HG03432 (cell line): ENCODE measurements at regions not wholly inside any gene's neighbourhood (a gene's known extent, or its start where the extent isn't known, plus 50 kb on each side); places are given as distances from the start of the nearest gene placed in this dataset.
"Not testable (repeated sequence)": the region's sequence is repeated elsewhere in the genome, so short reads cannot be mapped to it uniquely, and the experiment has no call there.

Source experiments
- ATAC-seq: cut with Tn5 transposase; IDR thresholded peaks from one replicate; pipeline ENCODE4 v1.9.1; 2021; ENCODE audit warnings: mild to moderate bottlenecking, moderate library complexity; ENCODE audit not compliant: unreplicated experiment

- ATAC-seq: no peak
Observed at GRCh38 chr12:9379023-9379742, 171.0 kb upstream of the PZP start.

- ATAC-seq: no peak
Observed at GRCh38 chr12:9378430-9378835, 170.2 kb upstream of the PZP start.

- ATAC-seq: no peak
Observed at GRCh38 chr12:9372202-9372601, 164.0 kb upstream of the PZP start.

- no peak for ATAC-seq
Observed at GRCh38 chr12:9367828-9368227, 159.6 kb upstream of the PZP start.

GRCh38 chr12:9367201-9367600, 159.0 kb upstream of the PZP start:
- ATAC-seq: no peak

GRCh38 chr12:9365296-9365695, 157.1 kb upstream of the PZP start:
- ATAC-seq: no peak

GRCh38 chr12:9364224-9365176, 156.3 kb upstream of the PZP start:
- ATAC-seq: peak; percentile 89

- no peak for ATAC-seq
Observed at GRCh38 chr12:9363145-9363544, 154.9 kb upstream of the PZP start.

- ATAC-seq: no peak
Observed at GRCh38 chr12:9361879-9362326, 153.7 kb upstream of the PZP start.

- ATAC-seq: not testable (repeated sequence)
Observed at GRCh38 chr12:9354009-9354754, 146.0 kb upstream of the PZP start.

GRCh38 chr12:9351136-9351535, 142.9 kb upstream of the PZP start:
- no peak for ATAC-seq

GRCh38 chr12:9349888-9350885, 142.0 kb upstream of the PZP start:
- ATAC-seq: no peak

- ATAC-seq: no peak
Observed at GRCh38 chr12:9348906-9349518, 140.8 kb upstream of the PZP start.

- no peak for ATAC-seq
Observed at GRCh38 chr12:9347328-9348127, 139.3 kb upstream of the PZP start.

GRCh38 chr12:9346866-9347327, 138.7 kb upstream of the PZP start:
- ATAC-seq: no peak

GRCh38 chr12:9345171-9345570, 137.0 kb upstream of the PZP start:
- no peak for ATAC-seq

GRCh38 chr12:9344541-9344940, 136.3 kb upstream of the PZP start:
- no peak for ATAC-seq

- ATAC-seq: no peak
Observed at GRCh38 chr12:9343731-9344130, 135.5 kb upstream of the PZP start.
